ENCODE measurements at regions not wholly inside any gene's neighbourhood (a gene's known extent, or its start where the extent isn't known, plus 50 kb on each side); places are given as distances from the start of the nearest gene placed in this dataset.

- peaks cover 5% of the 10 kb centered on the region for H3K27me3 ChIP-seq (ENCODE audit: low read depth)
- no peaks in the 10 kb centered on the region for H3K9me3 ChIP-seq (replicated peaks)
- no peaks in the 10 kb centered on the region for H3K4me1 ChIP-seq
- H3K36me3 ChIP-seq, result no peaks in the 10 kb centered on the region
- TF ChIP-seq CTCF (IDR thresholded peaks at IDR 0.05; ENCODE audit: borderline replicate concordance), result peak; percentile 70
- no peak overlapping the region for H3K27ac ChIP-seq (replicated peaks)
- intact Hi-C loops (cut with micrococcal nuclease), result loop anchor here (5.0 kb wide), 1 partner anchor 307 kb away; no protein-coding TSS in a partner anchor
- peak; percentile 40 for DNase-seq
- peak overlapping the region; percentile 17 for H3K4me3 ChIP-seq
These were observed 128.5 kb upstream of the ARX start for GRCh38 chrX:25144043-25144940.

- Histone ChIP-seq H3K4me3 (no peak overlapping the region), H3K4me1 (no peaks in the 10 kb centered on the region), H3K27ac (replicated peaks) (no peak overlapping the region), H3K9me3 (replicated peaks) (no peaks in the 10 kb centered on the region), H3K27me3 (ENCODE audit: low read depth) (peaks cover 5% of the 10 kb centered on the region), H3K36me3 (no peaks in the 10 kb centered on the region)
- DNase-seq, result no peak
- TF ChIP-seq CTCF (IDR thresholded peaks at IDR 0.05; ENCODE audit: borderline replicate concordance), result no peak
- intact Hi-C loops (cut with micrococcal nuclease), result loop anchor here (5.0 kb wide), 1 partner anchor 306 kb away; no protein-coding TSS in a partner anchor
These were observed 127.8 kb upstream of the ARX start for GRCh38 chrX:25143596-25143995.

GRCh38 chrX:25141684-25142083, 125.9 kb upstream of the ARX start:
- no peak for TF ChIP-seq CTCF (IDR thresholded peaks at IDR 0.05; ENCODE audit: borderline replicate concordance)
- no peak overlapping the region for H3K27ac ChIP-seq (replicated peaks)
- no peak for DNase-seq
- H3K4me3 ChIP-seq, result no peak overlapping the region
- H3K36me3 ChIP-seq, result no peaks in the 10 kb centered on the region
- H3K9me3 ChIP-seq (replicated peaks), result no peaks in the 10 kb centered on the region
- peaks cover 5% of the 10 kb centered on the region for H3K27me3 ChIP-seq (ENCODE audit: low read depth)
- no peaks in the 10 kb centered on the region for H3K4me1 ChIP-seq
- intact Hi-C loops (cut with micrococcal nuclease), result loop anchor here (5.0 kb wide), 1 partner anchor 304 kb away; no protein-coding TSS in a partner anchor

- Histone ChIP-seq H3K4me1 (no peaks in the 10 kb centered on the region), H3K4me3 (no peak overlapping the region), H3K36me3 (no peaks in the 10 kb centered on the region), H3K27me3 (ENCODE audit: low read depth) (no peaks in the 10 kb centered on the region), H3K9me3 (replicated peaks) (no peaks in the 10 kb centered on the region), H3K27ac (replicated peaks) (no peak overlapping the region)
- DNase-seq, result no peak
- intact Hi-C loops (cut with micrococcal nuclease), result no loop called here
- no peak for TF ChIP-seq CTCF (IDR thresholded peaks at IDR 0.05; ENCODE audit: borderline replicate concordance)
These were observed 115.3 kb upstream of the ARX start for GRCh38 chrX:25131055-25131454.

- TF ChIP-seq CTCF (IDR thresholded peaks at IDR 0.05; ENCODE audit: borderline replicate concordance), result no peak
- H3K4me3 ChIP-seq, result no peak overlapping the region
- H3K36me3 ChIP-seq, result no peaks in the 10 kb centered on the region
- DNase-seq, result no peak
- no peaks in the 10 kb centered on the region for H3K27me3 ChIP-seq (ENCODE audit: low read depth)
- intact Hi-C loops (cut with micrococcal nuclease), result no loop called here
- no peaks in the 10 kb centered on the region for H3K4me1 ChIP-seq
- H3K9me3 ChIP-seq (replicated peaks), result no peaks in the 10 kb centered on the region
- no peak overlapping the region for H3K27ac ChIP-seq (replicated peaks)
These were observed 114.9 kb upstream of the ARX start for GRCh38 chrX:25130619-25131018.

Data from left ventricle myocardium inferior (tissue), 1 donor.